WTC11 (cell line): ENCODE measurements at regions not wholly inside any gene's neighbourhood (a gene's known extent, or its start where the extent isn't known, plus 50 kb on each side); places are given as distances from the start of the nearest gene placed in this dataset.

Experiments used
- ATAC-seq: fragments of 200-7000 bp; cut with Tn5 transposase; 2 replicates; pipeline ENCODE4 v1.10.0; 2021; ENCODE audit warnings: mild to moderate bottlenecking, moderate library complexity
- CTCF ChIA-PET: fragments of 300-600 bp; sonication (Branson Sonifier 250); formaldehyde crosslinking; loops from one replicate; lab custom pipeline; 2021; ENCODE audit warnings: antibody characterized with exemption; lab: Charles Lee
- POLR2A ChIA-PET: fragments of 350-600 bp; sonication (Branson Sonifier 250); formaldehyde crosslinking; loops from one replicate; lab custom pipeline; 2021; ENCODE audit warnings: antibody characterized with exemption; lab: Charles Lee
- DNase-seq: peaks from one replicate; pipeline ENCODE4 v3.0.0; 2021; ENCODE audit warnings: low spot score
- H3K27ac Mint-ChIP-seq: 2 replicates; pipeline ENCODE4 v1.8.0; 2021; ENCODE audit warnings: mixed read lengths
- H3K27me3 Mint-ChIP-seq: 2 replicates; pipeline ENCODE4 v1.8.0; 2021; ENCODE audit warnings: low read depth, mild to moderate bottlenecking, moderate library complexity, mixed read lengths
- H3K36me3 Mint-ChIP-seq: 2 replicates; pipeline ENCODE4 v1.8.0; 2021; ENCODE audit warnings: mixed read lengths
- H3K4me1 Mint-ChIP-seq: 2 replicates; pipeline ENCODE4 v1.8.0; 2022; ENCODE audit warnings: mixed read lengths
- H3K4me3 Mint-ChIP-seq: 2 replicates; pipeline ENCODE4 v1.8.0; 2021; ENCODE audit warnings: mild to moderate bottlenecking, moderate library complexity, mixed read lengths
- H3K9me3 Mint-ChIP-seq: 2 replicates; pipeline ENCODE4 v1.8.0; 2021; ENCODE audit warnings: mixed read lengths
- ATF1 ChIP-seq: sonication (generic); formaldehyde crosslinking; IDR thresholded peaks from 2 replicates; pipeline ENCODE4 v1.8.1; 2023; ENCODE audit warnings: mild to moderate bottlenecking, moderate library complexity, missing genetic modification reagents
- CDX4 ChIP-seq: fragments of 250-450 bp; sonication (Bioruptor Pico); IDR thresholded peaks from 2 replicates; pipeline ENCODE4 v1.9.0; 2021; ENCODE audit warnings: moderate library complexity, mild to moderate bottlenecking, inconsistent platforms, borderline replicate concordance
- E2F1 ChIP-seq: sonication (generic); formaldehyde crosslinking; IDR thresholded peaks from 2 replicates; pipeline ENCODE4 v1.8.0; 2022; ENCODE audit warnings: mild to moderate bottlenecking, missing genetic modification reagents
- ETV6 ChIP-seq: sonication (generic); formaldehyde crosslinking; IDR thresholded peaks from 2 replicates; pipeline ENCODE4 v1.8.1; 2022; ENCODE audit warnings: mild to moderate bottlenecking, missing genetic modification reagents
- GABPB1 ChIP-seq: sonication (generic); formaldehyde crosslinking; IDR thresholded peaks from 2 replicates; pipeline ENCODE4 v1.8.1; 2023; ENCODE audit warnings: mild to moderate bottlenecking, missing genetic modification reagents
- HMGXB4 ChIP-seq: sonication (generic); formaldehyde crosslinking; IDR thresholded peaks from 2 replicates; pipeline ENCODE4 v1.8.1; 2023; ENCODE audit warnings: mild to moderate bottlenecking, moderate library complexity, missing genetic modification reagents
- RELA ChIP-seq: sonication (generic); formaldehyde crosslinking; IDR thresholded peaks from 2 replicates; pipeline ENCODE4 v1.8.1; 2022; ENCODE audit warnings: missing genetic modification reagents, mild to moderate bottlenecking, borderline replicate concordance
- SMAD3 ChIP-seq: sonication (generic); formaldehyde crosslinking; IDR thresholded peaks from 2 replicates; pipeline ENCODE4 v1.8.0; 2022; ENCODE audit warnings: missing genetic modification reagents, mild to moderate bottlenecking, borderline replicate concordance
- SP1 ChIP-seq: sonication (generic); formaldehyde crosslinking; conservative IDR thresholded peaks from 2 replicates; pipeline ENCODE4 v1.8.1; 2022; ENCODE audit warnings: missing genetic modification reagents
- STAT6 ChIP-seq: sonication (generic); formaldehyde crosslinking; conservative IDR thresholded peaks from 2 replicates; pipeline ENCODE4 v1.8.1; 2023; ENCODE audit warnings: mild to moderate bottlenecking, low read depth, missing genetic modification reagents, moderate library complexity
- TP53 ChIP-seq: sonication (generic); formaldehyde crosslinking; IDR thresholded peaks from 2 replicates; pipeline ENCODE4 v1.8.1; 2023; ENCODE audit warnings: mild to moderate bottlenecking, missing genetic modification reagents
- ZNF121 ChIP-seq: sonication (generic); formaldehyde crosslinking; IDR thresholded peaks from 2 replicates; pipeline ENCODE4 v1.8.0; 2023; ENCODE audit warnings: missing genetic modification reagents
- ZNF263 ChIP-seq: sonication (generic); formaldehyde crosslinking; IDR thresholded peaks from 2 replicates; pipeline ENCODE4 v1.8.1; 2022; ENCODE audit warnings: low read depth, mild to moderate bottlenecking, moderate library complexity, missing genetic modification reagents
- ZNF281 ChIP-seq: sonication (generic); formaldehyde crosslinking; IDR thresholded peaks from 2 replicates; pipeline ENCODE4 v1.8.0; 2023; ENCODE audit warnings: mild to moderate bottlenecking, missing genetic modification reagents
- ZNF416 ChIP-seq: fragments of 250-450 bp; sonication (Bioruptor Pico); IDR thresholded peaks from 2 replicates; pipeline ENCODE4 v1.9.0; 2021; ENCODE audit warnings: mild to moderate bottlenecking, inconsistent platforms
- ZNF423 ChIP-seq: fragments of 250-450 bp; sonication (Bioruptor Pico); IDR thresholded peaks from 2 replicates; pipeline ENCODE4 v2.1.2; 2022; ENCODE audit warnings: mild to moderate bottlenecking, moderate library complexity
- TF ChIP-seq, protein P1 (sequence below): fragments of 250-450 bp; sonication (Bioruptor Pico); conservative IDR thresholded peaks from 2 replicates; pipeline ENCODE4 v1.9.0; 2021; ENCODE audit warnings: mild to moderate bottlenecking

DNA sequence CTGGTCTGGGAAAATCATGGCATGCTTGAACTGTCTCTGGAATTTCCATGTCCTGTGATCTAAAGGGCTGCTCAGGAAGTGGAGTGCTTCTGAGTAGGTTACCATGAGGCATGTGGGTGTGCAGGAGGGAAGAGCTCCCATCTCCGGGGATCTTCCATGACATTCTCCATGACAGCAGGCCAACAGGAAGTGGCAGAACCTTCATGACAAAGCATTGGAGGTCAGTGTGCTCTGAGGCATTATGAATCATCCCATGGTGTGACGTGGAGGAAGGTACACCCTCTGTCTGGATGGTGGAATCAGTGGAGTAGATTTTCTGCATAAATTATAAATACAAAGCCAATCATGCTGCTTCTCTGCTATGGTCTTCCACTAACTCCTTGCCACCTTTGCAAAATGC, 139.6 kb upstream of the E2F8 start (continued):
- TF ChIP-seq STAT6 (CRISPR knock-in tag), result no peak
- no peak for TF ChIP-seq GABPB1

DNA sequence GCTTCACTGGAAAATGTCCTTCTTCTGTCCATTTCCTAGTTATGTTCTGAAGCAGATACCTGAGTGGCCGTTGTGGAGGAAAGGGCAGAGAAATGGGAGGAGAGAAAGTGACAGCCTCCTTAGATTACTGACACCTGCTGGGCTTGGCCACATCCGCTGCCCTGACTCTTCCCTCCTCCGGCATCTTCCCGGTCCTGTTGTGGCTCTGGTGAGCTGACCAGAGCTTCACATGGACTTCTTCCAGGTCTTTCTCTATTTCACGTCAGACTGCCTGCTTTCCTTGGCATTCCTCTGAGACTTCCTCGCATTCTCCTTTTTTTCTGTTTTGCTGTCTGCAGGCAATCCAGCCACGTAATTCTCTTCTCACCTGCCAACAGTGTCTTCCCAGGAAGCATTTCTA, 138.7 kb upstream of the E2F8 start:
- CTCF ChIA-PET, result no interaction called here
- Mint-ChIP-seq H3K4me1 (peaks cover 3% of the 10 kb centered on the region; the same call in 1 of the 2 replicates), H3K27ac (no peak overlapping the region)
- POLR2A ChIA-PET, result no interaction called here
- TF ChIP-seq SP1 (CRISPR knock-in tag), result no peak
- TF ChIP-seq ZNF121 (CRISPR knock-in tag), result no peak
- TF ChIP-seq CDX4 (CRISPR knock-in tag), result no peak
- no peak for TF ChIP-seq SMAD3 (CRISPR knock-in tag)
- TF ChIP-seq, all 79 proteins: peak for 0
- no peaks in the 10 kb centered on the region for H3K27me3 Mint-ChIP-seq
- no peaks in the 10 kb centered on the region for H3K36me3 Mint-ChIP-seq
- DNase-seq, result no peak
- ATAC-seq, result peak; percentile 43; the same call in 1 of the 2 replicates
- H3K9me3 Mint-ChIP-seq, result no peaks in the 10 kb centered on the region
- H3K4me3 Mint-ChIP-seq, result no peak overlapping the region

DNA sequence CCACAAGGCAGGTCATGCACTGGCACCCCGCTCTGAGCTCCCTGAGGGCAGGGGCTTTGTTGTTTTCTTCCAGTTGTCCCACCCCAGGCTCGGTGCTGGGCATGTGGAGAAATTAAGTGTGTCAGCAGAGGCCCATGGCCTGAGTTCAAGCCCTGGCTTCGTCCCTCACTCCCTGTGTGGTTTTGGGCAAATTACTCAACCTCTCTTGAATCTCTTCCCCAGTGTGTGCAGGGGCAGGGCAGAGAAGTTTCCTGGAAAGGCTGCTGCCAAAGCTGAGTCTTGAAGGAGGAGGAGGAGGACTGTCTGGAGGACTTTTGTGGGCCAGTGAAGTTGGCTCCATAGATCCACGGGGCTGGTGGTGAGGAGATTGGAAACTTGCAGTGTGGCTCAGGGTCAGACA, 138.1 kb upstream of the E2F8 start:
- Mint-ChIP-seq H3K9me3 (no peaks in the 10 kb centered on the region), H3K27ac (no peak overlapping the region)
- TF ChIP-seq ZNF423 (CRISPR knock-in tag) (no peak), E2F1 (CRISPR knock-in tag) (no peak), TP53 (no peak), ATF1 (CRISPR knock-in tag) (no peak), ZNF263 (no peak), ZNF416 (CRISPR knock-in tag) (no peak), ETV6 (no peak), RELA (CRISPR knock-in tag) (no peak), ZNF281 (CRISPR knock-in tag) (no peak), HMGXB4 (CRISPR knock-in tag) (no peak)
- TF ChIP-seq, protein P1, sequence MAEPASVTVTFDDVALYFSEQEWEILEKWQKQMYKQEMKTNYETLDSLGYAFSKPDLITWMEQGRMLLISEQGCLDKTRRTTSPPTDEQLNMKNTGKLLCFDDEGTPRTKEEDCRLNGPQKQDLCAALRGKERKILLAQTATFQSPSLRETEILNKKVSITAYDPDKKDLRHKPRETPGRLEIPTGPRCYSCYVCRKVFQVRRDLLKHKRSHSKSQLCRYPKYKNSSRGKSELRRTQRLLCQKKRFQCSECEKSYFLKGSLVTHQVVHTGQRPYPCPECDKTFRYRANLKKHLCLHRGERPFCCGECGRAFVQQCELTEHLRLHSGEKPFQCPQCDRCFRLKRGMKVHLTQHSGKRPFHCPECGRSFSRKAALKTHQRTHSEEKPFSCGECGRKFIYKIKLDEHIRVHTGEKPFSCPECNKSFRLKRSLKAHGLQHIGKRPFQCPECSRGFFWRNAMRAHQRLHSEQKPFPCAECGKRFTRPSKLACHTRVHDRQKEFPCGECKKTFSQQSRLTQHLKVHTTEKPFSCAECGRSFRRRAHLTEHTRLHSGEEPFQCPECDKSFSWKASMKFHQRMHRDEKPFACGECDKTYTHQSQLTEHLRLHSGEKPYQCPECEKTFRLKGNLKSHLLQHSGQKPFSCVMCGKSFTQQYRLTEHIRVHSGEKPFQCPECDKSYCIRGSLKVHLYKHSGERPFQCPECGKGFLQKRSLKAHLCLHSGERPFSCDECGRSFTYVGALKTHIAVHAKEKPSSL (CRISPR knock-in tag), result no peak
- TF ChIP-seq, all 79 proteins: peak for 0
- Mint-ChIP-seq H3K4me3 (no peak overlapping the region), H3K4me1 (peaks cover 3% of the 10 kb centered on the region; the same call in 1 of the 2 replicates), H3K36me3 (no peaks in the 10 kb centered on the region), H3K27me3 (no peaks in the 10 kb centered on the region)
- ATAC-seq (no peak), DNase-seq (no peak)
- ChIA-PET CTCF (no interaction called here), POLR2A (no interaction called here)
